AML-193 (cell line): ENCODE measurements at regions not wholly inside any gene's neighbourhood (a gene's known extent, or its start where the extent isn't known, plus 50 kb on each side); places are given as distances from the start of the nearest gene placed in this dataset.

Experiments
- DNase-seq, 2 experiments: peaks; one replicate each; lab custom pipeline; 2025; lab: John Stamatoyannopoulos, UW

DNA sequence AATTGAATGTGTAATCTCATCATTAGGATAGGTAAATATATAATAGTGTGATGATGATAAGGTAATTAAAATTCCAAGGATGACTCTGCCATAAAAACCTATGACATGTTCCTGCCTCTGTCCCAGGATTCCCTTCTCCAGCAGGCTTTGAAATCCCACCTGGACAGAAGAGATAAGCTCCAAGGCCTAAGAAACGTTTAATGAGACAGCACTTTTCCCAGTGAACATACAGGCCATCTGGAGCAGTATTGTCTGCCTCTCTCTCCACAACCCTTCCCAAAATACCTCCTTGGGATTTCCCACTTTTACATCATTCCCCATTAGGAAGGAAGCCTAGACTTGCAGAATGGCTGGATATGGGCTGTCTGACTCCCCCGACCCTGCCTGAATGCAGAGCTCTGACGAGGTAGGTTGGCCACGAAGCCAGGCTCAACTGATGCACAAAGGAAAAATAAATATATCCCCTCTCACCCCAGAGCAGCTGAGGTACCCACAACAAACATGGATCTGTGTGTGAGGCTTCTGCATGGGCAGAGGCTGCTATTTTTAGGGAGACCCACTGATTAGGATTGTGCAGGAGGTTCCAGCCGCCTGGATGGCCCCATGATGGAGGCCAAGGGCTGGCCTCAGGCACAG is 71.0 kb downstream of the TMPRSS5 start:
- DNase-seq = no peak

DNA sequence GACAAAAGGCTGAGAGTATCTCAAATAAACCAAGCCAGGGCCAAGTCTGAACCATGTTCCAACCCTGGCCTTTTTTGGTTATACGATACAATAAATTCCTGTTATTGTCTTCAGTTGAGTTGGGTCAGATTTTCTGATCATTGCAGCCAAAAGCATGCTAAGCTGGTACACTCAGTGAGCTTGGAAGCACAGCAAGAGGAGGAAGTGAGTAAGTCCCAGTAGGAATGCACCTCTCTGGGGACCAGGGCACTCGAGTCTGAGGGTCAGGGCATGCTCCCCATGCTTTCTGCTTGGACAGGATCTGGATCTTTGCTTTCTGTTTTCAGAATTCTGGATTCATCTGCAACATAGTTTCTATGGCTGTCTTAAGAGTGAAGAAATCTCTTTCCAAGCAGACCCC is 73.1 kb downstream of the TMPRSS5 start:
- DNase-seq = no peak

DNA sequence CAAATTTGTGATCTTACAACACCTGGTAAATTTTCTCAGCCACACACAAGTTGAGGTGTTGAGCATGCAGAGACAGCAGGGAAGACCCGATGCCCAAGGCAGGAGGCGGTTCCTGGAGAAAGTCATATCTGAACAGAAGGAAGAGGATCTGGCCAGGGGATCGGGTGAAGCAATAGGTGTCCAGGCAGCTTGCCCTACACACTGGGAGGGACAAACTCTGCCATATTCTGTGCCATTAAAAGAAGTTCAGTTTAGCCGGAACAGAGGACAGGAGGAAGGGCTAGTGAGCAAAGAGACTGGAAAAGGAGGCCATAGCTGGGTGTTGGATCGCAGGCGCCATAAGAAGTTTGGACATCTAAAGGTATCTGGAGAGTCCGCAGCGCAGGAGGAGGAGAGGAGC is 76.5 kb downstream of the TMPRSS5 start:
- no peak for DNase-seq

DNA sequence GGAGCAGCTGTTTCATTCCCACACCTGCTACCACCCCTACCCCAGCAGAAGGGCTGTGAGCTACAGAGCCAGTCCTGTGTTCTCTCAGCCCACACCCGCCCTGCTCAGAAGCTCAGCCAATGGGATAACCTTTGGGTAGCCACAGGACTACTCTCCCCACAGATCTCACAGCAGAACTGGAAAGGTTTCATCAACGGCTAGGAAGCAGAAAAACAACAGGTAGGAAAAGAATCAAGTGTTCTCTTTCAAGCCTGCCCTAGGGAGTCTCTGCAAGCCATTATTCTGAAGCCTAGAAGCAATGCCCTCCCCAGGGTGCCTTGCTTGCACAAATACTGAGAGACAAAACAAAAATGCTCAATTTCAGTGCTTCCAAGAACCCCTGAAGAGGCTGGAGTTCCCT is 77.2 kb downstream of the TMPRSS5 start:
- DNase-seq = no peak

DNA sequence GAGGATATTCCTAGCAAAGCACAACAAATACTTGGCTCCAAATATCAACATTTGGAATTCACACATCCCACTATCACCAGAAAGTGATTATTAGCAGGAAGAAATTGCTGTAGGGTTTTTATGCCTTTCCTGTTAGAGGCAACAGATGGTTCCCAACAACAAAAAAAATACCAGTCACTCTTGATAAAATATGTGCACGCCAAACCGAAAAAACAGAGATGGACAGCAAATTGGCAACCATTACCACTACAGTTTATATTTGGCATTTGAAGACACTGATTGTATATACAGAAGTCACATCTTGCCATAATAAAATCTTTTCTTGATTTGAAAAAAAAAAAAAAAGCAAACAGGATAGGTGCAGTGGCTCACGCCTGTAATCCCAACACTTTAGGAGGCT is 78.2 kb downstream of the TMPRSS5 start:
- no peak for DNase-seq

DNA sequence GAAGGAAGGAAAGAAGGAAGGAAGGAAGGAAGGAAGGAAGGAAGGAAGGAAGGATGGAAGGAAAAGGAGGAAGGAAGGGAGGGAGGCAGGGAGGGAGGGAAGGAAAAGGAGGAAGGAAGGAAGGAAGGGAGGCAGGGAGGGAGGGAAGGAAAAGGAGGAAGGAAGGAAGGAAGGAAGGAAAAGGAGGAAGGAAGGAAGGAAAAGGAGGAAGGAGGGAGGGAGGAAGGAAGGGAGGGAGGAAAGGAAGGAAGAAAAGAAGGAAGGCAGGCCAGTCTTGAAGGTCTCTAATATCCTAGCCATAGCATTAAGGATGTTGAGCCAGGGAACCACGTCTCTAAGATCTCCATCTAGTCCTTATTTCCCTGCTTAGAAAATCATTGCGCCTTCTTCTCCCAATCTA is 78.8 kb downstream of the TMPRSS5 start:
- DNase-seq = no peak

DNA sequence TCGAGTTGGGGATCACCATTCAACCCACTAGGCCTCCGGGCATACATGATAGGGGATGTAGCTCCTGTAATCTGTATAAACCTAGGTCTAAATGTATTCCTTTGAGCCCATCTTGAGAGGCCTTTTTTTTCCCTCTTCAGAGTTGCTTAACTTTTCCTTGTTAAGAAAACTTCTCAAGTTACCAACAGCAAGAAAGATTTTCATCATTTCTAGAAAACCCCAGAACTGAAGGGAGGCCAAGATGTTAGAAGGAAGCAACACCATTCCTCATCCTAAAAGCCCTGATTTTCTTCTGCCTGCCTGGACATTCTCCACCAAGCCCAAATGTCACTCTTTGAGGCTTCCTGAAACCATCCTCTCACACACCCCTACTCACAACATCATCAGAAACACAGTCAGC is 79.4 kb downstream of the TMPRSS5 start:
- no peak for DNase-seq

DNA sequence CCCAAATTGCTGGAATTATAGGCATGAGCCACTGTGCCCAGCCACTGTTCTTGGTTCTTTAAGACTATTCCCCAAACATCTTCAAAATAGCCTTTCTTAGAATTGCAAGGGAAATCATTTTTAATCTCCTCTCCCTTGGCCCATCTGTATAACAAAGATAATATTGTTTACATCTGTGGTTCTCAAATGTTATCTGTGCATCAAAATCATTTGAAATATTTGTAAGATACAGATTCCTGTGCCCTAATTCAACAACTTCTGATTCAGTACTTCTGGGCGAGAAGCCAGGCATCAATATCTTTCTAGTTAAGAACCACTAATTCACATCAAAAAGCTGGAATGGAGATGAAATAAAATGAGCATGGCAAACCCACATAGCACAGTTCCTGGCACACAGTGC is 83.0 kb downstream of the TMPRSS5 start:
- no peak for DNase-seq

DNA sequence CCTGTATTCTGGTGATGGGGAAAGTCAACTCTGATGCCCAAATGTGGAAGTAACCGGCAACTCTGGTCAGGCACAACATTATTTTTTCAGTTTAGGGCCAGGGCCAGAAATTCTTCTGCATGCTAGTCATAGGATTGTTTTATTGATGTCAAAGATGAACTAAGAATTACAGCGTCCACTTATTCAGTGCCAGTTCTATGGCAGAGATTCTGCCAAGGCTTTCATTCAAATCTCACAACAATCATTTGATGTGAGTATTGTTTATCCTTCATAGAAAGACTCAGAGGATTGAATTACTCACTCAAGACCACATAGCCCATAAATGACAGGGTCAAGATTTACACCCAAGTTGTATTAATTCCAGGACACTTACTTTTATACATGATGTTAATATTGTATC is 87.7 kb downstream of the TMPRSS5 start:
- DNase-seq = no peak

DNA sequence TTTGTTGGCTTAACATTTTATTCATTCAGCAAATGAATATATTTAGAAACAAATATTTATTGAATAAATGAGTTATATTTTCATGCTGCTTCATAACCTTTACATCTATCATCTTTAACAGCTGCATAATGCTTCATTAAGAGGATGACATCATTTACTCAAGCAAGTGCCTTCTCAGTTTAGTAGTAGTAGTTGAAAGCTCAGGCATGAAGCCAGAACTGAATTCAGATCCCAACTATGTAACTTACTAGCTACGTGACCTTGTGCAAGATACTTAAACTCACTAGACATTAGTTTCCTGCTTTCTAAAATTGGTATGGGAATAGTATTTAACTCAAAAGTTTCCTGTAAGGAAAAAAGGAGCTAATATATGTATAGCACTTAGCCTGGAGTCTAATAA is 90.3 kb downstream of the TMPRSS5 start:
- DNase-seq = no peak

DNA sequence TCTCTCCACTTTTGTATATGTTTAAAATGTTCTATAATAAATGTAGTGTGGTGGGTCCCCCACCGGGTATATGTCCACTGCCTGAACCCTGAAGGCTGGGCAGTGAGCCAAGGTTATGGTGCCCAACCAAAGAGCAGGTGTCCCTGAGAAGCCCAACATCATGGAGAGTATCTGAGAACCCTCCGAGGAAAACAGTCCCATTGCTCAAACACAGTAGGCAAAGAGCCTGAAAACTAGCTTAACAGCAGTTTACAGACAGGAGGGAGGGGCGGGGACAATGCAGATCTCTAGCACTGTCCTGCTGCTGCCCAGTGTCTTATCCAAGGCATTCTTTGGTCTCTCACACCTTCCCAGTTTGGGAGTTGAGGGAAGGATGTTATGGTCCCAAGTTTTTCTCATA is 91.0 kb downstream of the TMPRSS5 start:
- DNase-seq = no peak

DNA sequence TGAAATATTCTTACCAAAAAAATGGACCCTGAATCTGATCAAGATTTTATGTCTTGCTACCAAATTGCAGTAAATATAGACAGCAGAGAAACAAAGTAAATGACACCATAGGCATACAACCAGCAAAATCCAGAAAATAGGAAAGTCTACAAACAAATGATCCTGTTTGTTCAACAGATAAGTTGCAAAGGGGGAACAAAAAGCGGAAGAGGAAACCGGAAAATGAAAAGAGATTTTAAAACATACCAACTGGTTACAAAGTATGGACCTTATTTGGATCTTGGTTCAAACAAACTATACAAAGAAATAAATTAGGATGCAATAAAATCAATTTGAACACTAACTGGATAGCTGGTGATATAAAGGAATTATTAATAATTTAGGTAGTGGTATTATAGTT is 92.0 kb downstream of the TMPRSS5 start:
- DNase-seq = no peak

DNA sequence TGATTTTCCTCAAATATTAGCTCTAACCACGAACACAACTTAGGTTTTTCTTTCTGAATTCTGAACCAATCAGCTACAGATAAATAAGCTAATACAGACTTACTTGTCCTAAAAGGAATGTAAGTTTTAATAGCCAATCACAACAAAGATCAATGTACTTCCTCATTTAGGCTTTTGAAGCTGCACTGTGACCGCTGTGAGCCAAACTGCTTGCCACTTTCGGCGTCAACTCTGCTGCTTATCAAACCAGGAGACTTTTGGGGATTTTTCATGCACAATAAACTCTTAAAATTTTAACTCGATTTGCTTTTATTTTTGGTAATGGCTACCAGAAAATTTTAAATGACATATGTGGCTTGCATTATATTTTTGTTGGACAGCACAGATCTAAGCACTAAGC is 92.5 kb downstream of the TMPRSS5 start:
- peak; percentile 41 to 45 for DNase-seq

DNA sequence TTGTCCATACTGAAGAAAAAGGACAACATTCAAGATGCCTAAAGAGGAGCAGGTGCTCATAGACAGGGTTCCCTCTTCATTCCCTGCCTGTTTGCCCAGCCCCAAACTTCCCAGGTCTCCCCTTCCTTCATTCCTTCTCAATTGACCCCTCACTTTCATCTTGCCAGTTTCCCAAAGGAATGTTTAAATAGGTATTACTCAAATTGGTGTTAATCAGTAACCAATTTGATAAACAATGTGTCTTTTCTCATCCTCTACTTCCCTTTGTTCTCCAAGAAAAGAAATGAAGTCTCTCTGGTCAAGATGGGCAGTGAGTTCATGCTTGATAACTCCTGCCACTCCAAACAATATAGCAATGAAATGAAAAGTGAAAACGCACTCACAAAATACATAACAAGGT is 101.9 kb downstream of the TMPRSS5 start:
- no peak for DNase-seq

DNA sequence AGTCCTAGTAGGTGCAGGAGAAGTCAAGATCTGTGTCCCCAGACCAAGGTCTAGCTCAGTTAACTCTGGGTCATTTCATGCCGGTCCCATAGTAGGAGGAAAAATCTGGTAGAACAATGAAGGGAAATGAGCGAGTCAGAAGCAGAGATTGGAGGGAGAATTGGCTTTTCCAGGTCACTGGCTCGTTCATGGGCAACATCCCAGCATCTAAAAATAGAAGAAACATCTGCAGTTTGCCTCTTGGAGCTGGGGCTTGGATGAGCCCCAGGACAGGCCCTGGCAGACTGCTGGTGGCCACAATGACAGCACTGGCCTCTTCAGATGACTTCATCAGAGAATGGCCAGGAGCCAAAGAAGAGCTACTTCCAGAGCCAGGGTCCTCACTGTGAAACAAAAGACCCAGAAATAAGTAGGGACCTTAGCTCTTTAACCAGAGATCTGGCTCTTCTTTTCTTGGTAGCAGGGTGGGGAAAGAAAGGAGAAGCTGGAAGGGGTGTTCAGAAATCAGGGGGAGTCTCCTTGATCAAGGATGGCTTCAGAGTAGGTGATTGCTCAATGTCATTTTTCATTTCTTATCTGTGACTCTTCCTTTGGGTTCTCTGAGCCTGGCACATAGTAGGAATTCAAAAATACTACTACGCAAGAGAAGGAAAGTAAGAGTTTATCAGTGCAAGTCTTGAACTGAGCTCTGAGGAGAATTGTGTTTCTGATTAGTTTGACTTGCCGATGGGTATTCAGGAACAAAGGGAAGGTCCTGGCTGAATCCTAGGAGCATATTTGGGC is 102.6 kb downstream of the TMPRSS5 start:
- DNase-seq = no peak

DNA sequence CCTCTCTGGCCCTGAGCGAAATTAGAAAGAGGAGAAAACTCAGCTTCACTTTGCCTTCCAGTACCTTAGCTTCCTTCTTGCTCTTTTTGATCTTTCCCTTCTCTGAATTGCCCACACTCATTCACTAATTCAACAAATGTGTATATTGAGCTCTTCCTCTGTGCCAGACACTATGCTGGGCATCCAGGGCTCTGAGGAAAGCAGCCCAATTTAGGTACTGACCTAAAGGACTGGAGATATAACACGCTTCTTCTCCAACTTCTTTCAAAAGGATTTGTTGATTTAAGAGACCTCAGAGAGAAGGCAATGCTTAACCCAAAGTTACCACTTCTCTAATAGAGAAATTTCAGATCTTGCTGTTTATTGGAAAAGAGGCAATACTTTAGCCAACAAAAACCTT is 103.6 kb downstream of the TMPRSS5 start:
- DNase-seq = no peak

DNA sequence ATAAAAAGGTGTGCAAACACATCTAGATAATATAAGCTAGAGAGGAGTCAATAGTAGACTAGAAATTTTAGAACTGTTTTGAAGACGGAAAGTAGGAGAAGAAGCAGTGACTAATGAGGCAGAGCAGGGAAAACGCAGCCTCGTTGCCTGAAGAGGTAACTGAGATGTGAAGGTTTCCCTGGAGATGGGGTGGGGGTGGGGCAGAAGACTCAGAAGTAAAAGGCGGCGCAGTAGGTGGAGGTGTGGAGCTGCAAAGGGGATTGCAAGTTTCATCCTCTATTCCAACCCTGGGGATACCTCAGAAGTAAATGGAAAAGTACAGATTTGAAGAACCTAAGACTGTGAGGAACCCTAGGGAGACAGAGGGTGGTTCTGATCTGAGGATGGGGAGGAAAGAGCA is 109.5 kb downstream of the TMPRSS5 start:
- no peak for DNase-seq

DNA sequence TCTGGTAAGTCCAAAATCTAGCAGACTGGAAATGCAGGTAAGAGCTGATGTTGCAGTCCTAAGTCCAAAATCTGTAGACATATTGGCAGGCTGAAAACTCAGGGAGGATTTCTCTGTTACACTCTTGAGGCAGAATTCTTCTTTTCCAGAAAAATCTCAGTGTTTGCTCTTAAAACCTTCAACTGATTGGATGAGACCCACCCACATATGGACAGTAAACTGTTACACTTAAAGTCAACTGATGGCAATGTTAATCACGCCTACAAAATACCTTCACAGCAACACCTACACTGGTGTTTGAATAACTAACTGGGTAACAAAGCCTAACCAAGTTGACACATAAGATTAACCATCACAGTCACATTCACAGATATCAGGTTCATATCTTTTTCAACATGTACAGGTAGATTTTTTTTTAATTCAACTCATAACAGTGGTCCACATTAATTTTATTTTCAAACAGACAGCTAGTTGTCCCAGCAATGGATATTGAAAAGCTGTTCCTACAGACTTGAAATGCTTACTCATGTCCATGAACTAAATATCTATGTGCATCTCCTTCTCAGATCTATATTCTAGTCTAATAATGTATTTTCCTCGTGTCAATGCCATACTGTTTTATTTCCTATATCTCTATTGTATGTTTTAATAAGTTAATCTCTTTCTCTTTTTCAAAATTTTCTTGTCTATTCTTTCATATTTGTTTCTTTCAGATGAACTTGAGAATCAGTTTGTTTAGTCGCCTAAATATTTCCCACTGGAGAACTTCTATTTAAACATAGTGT is 110.1 kb downstream of the TMPRSS5 start:
- no peak for DNase-seq

DNA sequence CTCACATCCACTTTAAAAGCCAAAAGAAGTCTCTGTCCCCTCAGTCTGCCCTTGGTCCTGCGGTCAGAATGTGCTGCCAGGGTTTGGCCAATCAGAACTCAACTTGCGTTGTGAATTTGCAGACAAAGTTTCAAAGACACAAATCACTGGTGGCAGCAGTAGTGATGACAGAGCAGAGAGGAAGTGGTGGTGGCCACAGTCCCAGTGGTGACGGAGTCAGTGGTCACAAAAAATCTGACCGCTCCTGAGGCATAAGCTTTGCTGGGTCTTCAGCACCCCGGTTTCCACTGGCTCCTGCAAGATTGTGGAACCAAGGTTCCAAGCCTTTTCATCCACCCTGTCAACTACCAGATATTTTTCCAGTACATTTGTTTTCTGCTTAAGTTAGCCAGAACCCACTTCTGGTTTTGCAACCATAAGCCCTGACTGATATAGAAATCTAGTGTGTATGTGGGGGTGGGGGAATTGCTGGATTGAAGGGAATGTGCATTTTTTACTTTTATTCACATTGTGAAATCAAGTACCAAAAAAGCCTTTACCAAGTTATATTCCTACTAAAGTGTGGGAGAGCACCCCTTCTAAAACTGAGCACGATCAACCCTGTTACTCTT is 112.3 kb downstream of the TMPRSS5 start:
- peak in 1 of 2 experiments; percentile 6 for DNase-seq

DNA sequence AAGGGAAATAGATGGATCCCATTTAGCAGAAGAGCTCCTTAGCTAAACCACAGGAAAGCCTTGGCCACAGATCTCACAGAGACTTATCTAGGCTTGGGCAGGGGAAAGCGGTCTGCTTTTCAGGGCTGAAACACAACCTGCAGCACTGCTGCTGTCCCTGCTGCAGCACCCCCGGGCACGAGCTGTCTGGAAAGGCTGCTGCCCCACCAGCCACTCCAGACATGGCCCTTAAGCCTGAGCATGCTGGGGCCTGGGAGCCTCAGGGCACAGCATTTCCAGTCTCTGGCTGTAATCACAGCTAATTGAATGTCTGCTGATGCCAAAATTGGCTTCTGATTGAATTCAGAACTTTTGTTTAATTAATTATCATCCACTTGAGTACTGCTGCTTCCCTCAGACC is 115.0 kb downstream of the TMPRSS5 start:
- no peak for DNase-seq

DNA sequence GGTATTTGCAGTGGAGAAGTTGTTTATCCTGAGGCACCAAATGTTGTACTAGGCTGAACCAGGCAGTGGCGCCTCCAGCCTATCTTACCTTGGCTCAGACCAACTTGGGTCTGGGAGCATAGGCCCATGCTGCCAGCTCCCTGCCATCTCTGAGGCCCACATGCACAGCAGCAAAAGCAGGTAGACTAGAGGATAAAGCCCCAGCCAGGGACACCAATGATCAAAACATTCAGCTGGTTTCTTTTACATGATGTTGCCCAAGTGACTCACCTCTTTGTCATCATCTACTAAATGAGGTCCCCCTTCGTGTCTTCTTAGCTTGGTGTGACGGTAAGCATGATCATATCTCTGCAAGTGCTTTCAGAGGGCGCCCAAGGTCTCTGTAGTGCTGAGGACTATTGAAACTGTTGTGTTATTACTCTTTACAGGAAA is 112.1 kb upstream of the DRD2 start:
- no peak for DNase-seq

DNA sequence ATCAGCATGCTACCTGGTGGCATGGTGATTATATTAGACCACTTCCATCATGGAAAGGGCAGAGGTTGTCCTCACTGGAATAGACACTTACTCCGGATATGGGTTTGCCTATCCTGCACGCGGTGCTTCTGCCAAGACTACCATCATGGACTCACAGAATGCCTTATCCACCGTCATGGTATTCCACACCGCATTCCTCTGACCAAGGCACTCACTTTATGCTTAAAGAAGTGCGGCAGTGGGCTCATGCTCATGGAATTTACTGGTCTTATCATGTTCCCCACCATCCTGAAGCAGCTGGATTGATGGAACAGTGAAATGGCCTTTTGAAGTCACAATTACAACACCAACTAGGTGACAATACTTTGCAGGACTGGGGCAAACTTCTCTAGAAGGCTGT is 109.2 kb upstream of the DRD2 start:
- no peak for DNase-seq

DNA sequence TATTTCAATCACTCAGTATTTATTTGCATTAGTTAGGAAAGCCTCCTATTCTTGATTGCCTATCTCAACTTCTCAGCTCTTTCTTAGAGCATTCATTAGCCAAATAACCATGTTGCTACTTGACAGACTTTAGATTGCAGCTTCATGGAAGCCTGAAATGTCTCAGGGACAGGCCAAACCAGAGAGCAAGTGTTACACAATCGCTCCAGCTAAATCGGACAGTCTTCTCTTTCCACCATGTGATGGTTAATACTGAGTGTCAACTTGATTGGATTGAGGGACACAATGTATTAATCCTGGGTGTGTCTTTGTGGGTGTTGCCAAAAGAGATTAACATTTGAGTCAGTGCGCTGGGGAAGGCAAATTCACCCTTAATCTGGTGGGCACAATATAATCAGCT is 106.5 kb upstream of the DRD2 start:
- no peak for DNase-seq
